Fibroblast of pulmonary artery (primary cell): ENCODE measurements at regions not wholly inside any gene's neighbourhood (a gene's known extent, or its start where the extent isn't known, plus 50 kb on each side); places are given as distances from the start of the nearest gene placed in this dataset.

ENCODE experiments used
- DNase-seq: peaks from one replicate; pipeline ENCODE4 v3.0.0-alpha.2; 2010; ENCODE audit warnings: low read depth
- H3K4me3 ChIP-seq: replicated peaks from 2 replicates; pipeline ENCODE4 v1.5.1; 2011; ENCODE audit warnings: low read depth, mild to moderate bottlenecking, control low read depth, low read length, moderate library complexity
- TF ChIP-seq, protein P1 (sequence below): IDR thresholded peaks from 2 replicates; pipeline ENCODE4 v1.5.1; 2011; ENCODE audit warnings: mild to moderate bottlenecking, control low read depth, low read length, inconsistent platforms; ENCODE audit errors: missing control alignments

DNA sequence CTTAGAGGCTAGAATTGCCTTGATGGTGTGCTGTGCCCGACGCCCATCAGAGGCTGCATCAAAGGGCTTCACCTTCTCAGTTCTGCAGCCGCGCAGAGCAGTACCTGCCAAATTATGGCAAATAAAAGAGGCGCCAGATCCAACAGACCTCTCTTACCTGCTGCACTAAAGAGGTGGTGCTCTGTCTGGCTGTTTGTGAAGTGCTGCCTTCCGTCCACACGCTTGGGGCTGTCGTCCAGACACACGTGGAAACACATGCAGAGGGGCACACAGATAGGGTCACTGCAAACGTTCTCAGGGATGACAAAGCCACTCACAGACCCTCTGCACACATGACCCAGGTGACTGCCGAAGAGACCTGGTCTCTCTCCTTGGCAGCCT is 617.5 kb downstream of the VRK1 start:
- no peak for DNase-seq
- TF ChIP-seq, protein P1, sequence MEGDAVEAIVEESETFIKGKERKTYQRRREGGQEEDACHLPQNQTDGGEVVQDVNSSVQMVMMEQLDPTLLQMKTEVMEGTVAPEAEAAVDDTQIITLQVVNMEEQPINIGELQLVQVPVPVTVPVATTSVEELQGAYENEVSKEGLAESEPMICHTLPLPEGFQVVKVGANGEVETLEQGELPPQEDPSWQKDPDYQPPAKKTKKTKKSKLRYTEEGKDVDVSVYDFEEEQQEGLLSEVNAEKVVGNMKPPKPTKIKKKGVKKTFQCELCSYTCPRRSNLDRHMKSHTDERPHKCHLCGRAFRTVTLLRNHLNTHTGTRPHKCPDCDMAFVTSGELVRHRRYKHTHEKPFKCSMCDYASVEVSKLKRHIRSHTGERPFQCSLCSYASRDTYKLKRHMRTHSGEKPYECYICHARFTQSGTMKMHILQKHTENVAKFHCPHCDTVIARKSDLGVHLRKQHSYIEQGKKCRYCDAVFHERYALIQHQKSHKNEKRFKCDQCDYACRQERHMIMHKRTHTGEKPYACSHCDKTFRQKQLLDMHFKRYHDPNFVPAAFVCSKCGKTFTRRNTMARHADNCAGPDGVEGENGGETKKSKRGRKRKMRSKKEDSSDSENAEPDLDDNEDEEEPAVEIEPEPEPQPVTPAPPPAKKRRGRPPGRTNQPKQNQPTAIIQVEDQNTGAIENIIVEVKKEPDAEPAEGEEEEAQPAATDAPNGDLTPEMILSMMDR: no peak

DNA sequence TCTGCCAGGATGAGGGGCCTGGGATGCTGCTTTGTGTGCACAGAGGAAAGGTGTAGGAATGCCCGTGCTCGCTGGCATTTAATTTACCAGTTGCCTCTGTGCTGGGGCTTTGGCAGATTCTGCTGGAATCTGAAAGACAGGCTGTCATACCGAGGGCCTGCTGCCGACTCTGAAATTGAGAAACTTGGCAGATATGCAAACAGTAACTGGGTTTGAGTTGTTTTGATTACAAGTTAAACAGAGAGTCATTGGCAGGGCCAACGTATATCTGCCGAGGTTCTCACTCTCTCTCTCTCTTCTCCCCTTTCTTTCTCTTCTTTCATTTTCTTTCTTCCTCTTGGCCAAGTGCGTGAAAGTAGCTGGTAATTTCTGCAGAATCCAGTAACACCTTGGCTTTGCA is 618.7 kb downstream of the VRK1 start:
- no peak overlapping the region for H3K4me3 ChIP-seq
- DNase-seq: no peak
- TF ChIP-seq, protein P1: no peak

More for the DNA sequence above, 617.5 kb downstream of the VRK1 start:
- H3K4me3 ChIP-seq: no peak overlapping the region

DNA sequence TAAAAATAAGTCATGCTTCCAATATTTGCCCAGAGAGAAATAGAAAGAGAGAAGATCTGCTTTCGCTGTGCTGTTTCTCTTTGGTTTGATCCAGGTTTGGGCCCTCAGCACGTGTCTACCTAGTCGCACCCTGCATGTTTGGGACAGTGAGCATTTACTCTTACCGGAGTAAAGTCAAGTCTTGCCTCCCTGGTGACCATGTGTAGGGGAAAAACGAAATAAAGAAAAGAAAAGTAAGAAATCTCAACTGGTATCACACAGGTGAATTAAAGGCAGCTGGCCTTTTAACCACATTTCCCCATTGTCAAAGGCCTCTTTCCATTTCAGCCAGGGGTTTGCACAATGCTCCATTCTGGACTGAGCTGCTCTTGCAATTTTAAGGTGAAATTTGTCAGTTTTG is 619.4 kb downstream of the VRK1 start:
- DNase-seq: no peak
- TF ChIP-seq, protein P1: no peak
- no peak overlapping the region for H3K4me3 ChIP-seq

- TF ChIP-seq, protein P1: no peak
Measured at GRCh38 chr14:97417331-97417730, 620.1 kb downstream of the VRK1 start.

GRCh38 chr14:97420211-97420610 is 623.0 kb downstream of the VRK1 start:
- TF ChIP-seq, protein P1: no peak
- no peak for DNase-seq
- H3K4me3 ChIP-seq: no peak overlapping the region

More at GRCh38 chr14:97417331-97417730, 620.1 kb downstream of the VRK1 start:
- DNase-seq: no peak
- no peak overlapping the region for H3K4me3 ChIP-seq

DNA sequence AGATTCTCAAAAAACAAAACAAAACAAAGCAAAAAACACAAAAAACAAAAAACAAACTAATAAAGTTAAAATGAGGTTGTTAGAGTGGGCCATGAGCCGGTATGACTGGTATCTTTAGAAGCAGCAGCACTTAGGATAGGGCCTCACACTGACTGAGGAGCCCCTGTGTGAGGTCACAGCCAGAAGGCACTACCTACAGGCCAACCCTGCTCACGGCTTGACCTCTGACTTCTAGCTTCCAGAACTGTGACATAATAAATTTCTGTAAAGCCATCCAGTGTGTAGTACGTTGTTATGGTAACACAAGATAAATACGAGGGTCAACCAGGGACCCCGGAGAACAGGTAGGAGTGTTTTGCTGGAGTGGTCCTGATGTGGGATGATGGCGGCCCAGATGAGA is 629.6 kb downstream of the VRK1 start:
- TF ChIP-seq, protein P1: no peak
- DNase-seq: no peak
- H3K4me3 ChIP-seq: no peak overlapping the region

DNA sequence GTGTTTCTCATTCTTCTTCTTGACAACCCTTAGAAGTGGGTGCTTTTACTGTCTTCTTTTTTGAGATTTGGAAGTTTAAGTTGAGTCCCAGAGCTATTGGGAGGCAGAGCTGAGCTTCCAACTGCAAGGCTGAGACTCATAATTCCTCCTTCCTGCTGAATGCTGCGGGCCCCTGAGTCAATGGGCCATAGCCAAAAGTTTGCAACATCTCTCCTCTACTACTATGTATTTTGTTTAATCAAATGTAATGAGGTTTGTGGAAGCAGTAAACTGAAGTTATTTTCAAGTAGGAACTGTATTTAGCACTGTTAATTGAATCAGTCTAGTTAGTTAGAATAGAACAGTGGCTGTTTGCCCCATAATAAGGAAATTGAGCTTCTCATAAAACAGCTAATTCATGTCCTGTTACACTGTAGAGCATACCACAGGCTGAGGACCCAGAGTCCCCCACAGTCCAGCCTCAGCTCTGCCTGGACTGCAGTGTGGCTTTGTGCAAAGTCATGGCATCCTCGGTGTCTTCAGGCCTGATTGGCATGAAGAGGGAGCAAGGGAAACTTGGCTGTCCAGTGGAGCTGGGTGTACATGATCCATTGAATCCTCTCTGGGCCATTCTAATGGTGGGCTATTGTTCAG is 631.7 kb downstream of the VRK1 start:
- no peak for DNase-seq
- H3K4me3 ChIP-seq: no peak overlapping the region
- TF ChIP-seq, protein P1: no peak
